ENCODE measurements at regions not wholly inside any gene's neighbourhood (a gene's known extent, or its start where the extent isn't known, plus 50 kb on each side); places are given as distances from the start of the nearest gene placed in this dataset.

DNA sequence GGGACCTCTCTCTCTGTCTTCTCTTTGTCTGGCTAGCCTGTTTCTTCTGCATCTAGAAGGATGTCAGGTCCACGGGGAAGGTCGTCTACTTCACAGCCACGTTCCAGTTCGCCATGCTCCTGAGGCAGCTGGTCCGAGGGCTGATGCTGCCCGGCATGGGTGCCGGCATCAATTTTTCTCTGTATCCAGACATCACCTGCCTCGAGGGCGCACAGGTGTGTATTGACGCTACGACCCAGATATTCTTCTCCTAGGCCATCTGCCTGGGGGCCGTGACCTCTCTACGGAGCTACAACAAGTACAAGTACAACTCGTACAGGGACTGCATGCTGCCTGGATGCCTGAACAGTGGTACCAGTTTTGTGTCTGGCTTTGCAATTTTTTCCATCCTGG is 841.6 kb upstream of the TMPRSS15 start:
- TF ChIP-seq, protein P1, sequence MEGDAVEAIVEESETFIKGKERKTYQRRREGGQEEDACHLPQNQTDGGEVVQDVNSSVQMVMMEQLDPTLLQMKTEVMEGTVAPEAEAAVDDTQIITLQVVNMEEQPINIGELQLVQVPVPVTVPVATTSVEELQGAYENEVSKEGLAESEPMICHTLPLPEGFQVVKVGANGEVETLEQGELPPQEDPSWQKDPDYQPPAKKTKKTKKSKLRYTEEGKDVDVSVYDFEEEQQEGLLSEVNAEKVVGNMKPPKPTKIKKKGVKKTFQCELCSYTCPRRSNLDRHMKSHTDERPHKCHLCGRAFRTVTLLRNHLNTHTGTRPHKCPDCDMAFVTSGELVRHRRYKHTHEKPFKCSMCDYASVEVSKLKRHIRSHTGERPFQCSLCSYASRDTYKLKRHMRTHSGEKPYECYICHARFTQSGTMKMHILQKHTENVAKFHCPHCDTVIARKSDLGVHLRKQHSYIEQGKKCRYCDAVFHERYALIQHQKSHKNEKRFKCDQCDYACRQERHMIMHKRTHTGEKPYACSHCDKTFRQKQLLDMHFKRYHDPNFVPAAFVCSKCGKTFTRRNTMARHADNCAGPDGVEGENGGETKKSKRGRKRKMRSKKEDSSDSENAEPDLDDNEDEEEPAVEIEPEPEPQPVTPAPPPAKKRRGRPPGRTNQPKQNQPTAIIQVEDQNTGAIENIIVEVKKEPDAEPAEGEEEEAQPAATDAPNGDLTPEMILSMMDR (IDR thresholded peaks at IDR 0.05; ENCODE audit: control insufficient read depth, insufficient read depth, low read depth, low read length, missing control alignments): no peak
- no peak for DNase-seq (ENCODE audit: low read depth)
- no peak overlapping the region for H3K4me3 ChIP-seq (ENCODE audit: control insufficient read depth, low read depth, low read length)

GRCh38 chr21:19246018-19246417 is 842.4 kb upstream of the TMPRSS15 start:
- TF ChIP-seq, protein P1 (IDR thresholded peaks at IDR 0.05; ENCODE audit: control insufficient read depth, insufficient read depth, low read depth, low read length, missing control alignments): no peak
- DNase-seq (ENCODE audit: low read depth): no peak
- H3K4me3 ChIP-seq (ENCODE audit: control insufficient read depth, low read depth, low read length): no peak overlapping the region

GRCh38 chr21:19256934-19257660 is 853.5 kb upstream of the TMPRSS15 start:
- TF ChIP-seq, protein P1 (IDR thresholded peaks at IDR 0.05; ENCODE audit: control insufficient read depth, insufficient read depth, low read depth, low read length, missing control alignments): no peak
- no peak for DNase-seq (ENCODE audit: low read depth)
- H3K4me3 ChIP-seq (ENCODE audit: control insufficient read depth, low read depth, low read length): no peak overlapping the region

- no peak for DNase-seq (ENCODE audit: low read depth)
- no peak overlapping the region for H3K4me3 ChIP-seq (ENCODE audit: control insufficient read depth, low read depth, low read length)
- TF ChIP-seq, protein P1 (IDR thresholded peaks at IDR 0.05; ENCODE audit: control insufficient read depth, insufficient read depth, low read depth, low read length, missing control alignments): no peak
Measured at GRCh38 chr21:19261731-19262376, 858.3 kb upstream of the TMPRSS15 start.

GRCh38 chr21:19266636-19267035 is 863.1 kb upstream of the TMPRSS15 start:
- TF ChIP-seq, protein P1 (IDR thresholded peaks at IDR 0.05; ENCODE audit: control insufficient read depth, insufficient read depth, low read depth, low read length, missing control alignments): no peak
- no peak for DNase-seq (ENCODE audit: low read depth)
- H3K4me3 ChIP-seq (ENCODE audit: control insufficient read depth, low read depth, low read length): no peak overlapping the region

DNA sequence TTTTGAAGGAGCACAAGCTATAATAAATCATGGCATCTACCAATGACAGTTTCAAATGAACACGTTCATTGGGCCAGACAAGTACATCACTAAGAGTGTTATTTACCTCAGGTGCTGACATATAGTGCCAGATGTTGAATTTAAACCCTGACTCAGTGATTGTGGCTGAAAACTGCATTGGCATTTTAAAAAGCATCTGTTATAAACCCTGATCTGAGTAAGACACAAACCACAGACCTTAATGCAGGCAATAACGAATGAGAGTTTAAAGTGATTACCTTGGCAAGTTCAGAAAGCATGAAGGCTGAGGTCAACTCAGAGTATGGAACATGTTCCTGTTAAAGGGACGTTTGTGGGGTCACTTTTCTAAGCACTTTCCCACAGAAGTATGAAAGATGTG is 865.1 kb upstream of the TMPRSS15 start:
- no peak overlapping the region for H3K4me3 ChIP-seq (ENCODE audit: control insufficient read depth, low read depth, low read length)
- DNase-seq (ENCODE audit: low read depth): no peak
- TF ChIP-seq, protein P1 (IDR thresholded peaks at IDR 0.05; ENCODE audit: control insufficient read depth, insufficient read depth, low read depth, low read length, missing control alignments): no peak
